ENCODE measurements at regions not wholly inside any gene's neighbourhood (a gene's known extent, or its start where the extent isn't known, plus 50 kb on each side); places are given as distances from the start of the nearest gene placed in this dataset.

DNA sequence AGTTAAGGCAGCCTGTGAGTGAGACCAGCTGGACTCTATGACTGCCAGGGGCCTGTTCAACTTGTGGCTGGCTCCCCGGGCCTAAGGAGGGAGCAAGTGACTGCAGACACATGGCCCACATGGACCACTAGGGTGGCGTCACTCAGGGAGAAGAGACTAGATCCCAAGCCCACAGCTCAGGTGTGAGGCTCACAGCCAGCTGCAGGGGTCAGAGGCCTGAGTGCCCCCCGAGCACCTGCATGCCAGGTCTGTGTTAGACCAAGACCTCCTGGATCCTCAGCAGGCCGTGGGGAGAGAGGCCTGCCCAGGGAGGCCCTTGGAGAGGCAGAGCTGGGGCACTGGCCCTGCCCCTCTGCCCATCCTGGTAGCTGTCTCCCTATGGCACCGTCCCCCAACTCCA is 142.4 kb upstream of the RUNX3 start:
- H3K27ac ChIP-seq: no peak overlapping the region
- H3K4me1 ChIP-seq: no peaks in the 10 kb centered on the region
- H3K36me3 ChIP-seq: no peaks in the 10 kb centered on the region
- TF ChIP-seq POLR2AphosphoS5 (IDR thresholded peaks at IDR 0.05; ENCODE audit: insufficient read depth in 1 of 2, low read depth in 1 of 2): no peak
- no peak for TF ChIP-seq POLR2A (IDR thresholded peaks at IDR 0.05)
- no peak for TF ChIP-seq CTCF (IDR thresholded peaks at IDR 0.05)
- no peak for DNase-seq (ENCODE audit: extremely low spot score in 2 of 2)
- intact Hi-C loops (cut with DNase I): no loop called here
- no peaks in the 10 kb centered on the region for H3K9me3 ChIP-seq
- no peak overlapping the region for H3K4me3 ChIP-seq
- no peaks in the 10 kb centered on the region for H3K27me3 ChIP-seq

- Histone ChIP-seq H3K9me3 (no peaks in the 10 kb centered on the region), H3K4me3 (no peak overlapping the region), H3K27ac (no peak overlapping the region), H3K36me3 (no peaks in the 10 kb centered on the region), H3K27me3 (no peaks in the 10 kb centered on the region), H3K4me1 (no peaks in the 10 kb centered on the region)
- no peak for DNase-seq (ENCODE audit: extremely low spot score in 2 of 2)
- TF ChIP-seq POLR2AphosphoS5 (IDR thresholded peaks at IDR 0.05; ENCODE audit: insufficient read depth in 1 of 2, low read depth in 1 of 2): no peak
- no peak for TF ChIP-seq POLR2A (IDR thresholded peaks at IDR 0.05)
- no peak for TF ChIP-seq CTCF (IDR thresholded peaks at IDR 0.05)
- intact Hi-C loops (cut with DNase I): no loop called here
Measured at GRCh38 chr1:25068829-25069228, 138.8 kb upstream of the RUNX3 start.

- intact Hi-C loops (cut with DNase I): no loop called here
Measured at GRCh38 chr1:25068316-25068715, 138.2 kb upstream of the RUNX3 start.

DNA sequence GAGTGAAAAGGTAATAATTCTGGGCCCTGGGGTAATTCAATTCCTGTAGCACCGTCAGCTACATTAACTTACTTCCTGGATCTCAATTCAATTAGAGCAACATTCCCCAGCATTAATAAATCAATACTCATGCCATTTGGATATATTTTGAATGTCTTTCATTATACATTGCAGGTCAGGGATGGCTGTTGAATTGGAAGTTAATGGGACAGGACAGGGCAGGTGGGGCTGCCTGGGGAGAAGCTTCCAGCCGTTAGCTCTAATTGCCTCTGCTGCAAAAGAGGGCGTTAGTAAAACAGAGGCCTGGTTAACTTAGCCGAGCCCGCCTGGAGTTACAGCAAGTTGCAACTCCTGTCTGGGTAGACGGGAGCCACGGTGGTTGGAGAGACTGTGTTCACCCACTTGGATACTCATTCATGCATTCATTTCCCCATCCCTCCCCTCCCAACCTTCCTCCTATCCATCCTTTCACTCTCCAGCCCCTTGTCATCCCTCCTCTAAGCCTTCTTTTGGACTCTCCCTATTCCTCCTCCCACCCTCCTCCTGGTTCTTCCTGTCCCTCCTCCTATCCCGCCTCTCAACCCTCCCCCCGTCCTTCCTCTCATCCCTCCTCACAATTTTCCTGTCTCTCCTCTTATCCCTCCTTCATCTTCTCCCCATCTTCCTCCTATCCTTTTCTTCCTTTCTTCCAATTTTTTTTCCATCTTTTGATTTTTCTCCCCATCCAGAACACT is 137.6 kb upstream of the RUNX3 start:
- no peaks in the 10 kb centered on the region for H3K4me1 ChIP-seq
- H3K9me3 ChIP-seq: no peaks in the 10 kb centered on the region
- no peak overlapping the region for H3K4me3 ChIP-seq
- no peak for TF ChIP-seq CTCF (IDR thresholded peaks at IDR 0.05)
- TF ChIP-seq POLR2AphosphoS5 (IDR thresholded peaks at IDR 0.05; ENCODE audit: insufficient read depth in 1 of 2, low read depth in 1 of 2): no peak
- TF ChIP-seq POLR2A (IDR thresholded peaks at IDR 0.05): no peak
- H3K36me3 ChIP-seq: no peaks in the 10 kb centered on the region
- H3K27ac ChIP-seq: no peak overlapping the region
- no peak for DNase-seq (ENCODE audit: extremely low spot score in 2 of 2)
- no peaks in the 10 kb centered on the region for H3K27me3 ChIP-seq
- intact Hi-C loops (cut with DNase I): no loop called here

More at GRCh38 chr1:25068316-25068715, 138.2 kb upstream of the RUNX3 start:
- no peak overlapping the region for H3K4me3 ChIP-seq
- TF ChIP-seq POLR2AphosphoS5 (IDR thresholded peaks at IDR 0.05; ENCODE audit: insufficient read depth in 1 of 2, low read depth in 1 of 2): no peak
- no peak for TF ChIP-seq CTCF (IDR thresholded peaks at IDR 0.05)
- TF ChIP-seq POLR2A (IDR thresholded peaks at IDR 0.05): no peak
- no peak for DNase-seq (ENCODE audit: extremely low spot score in 2 of 2)
- no peak overlapping the region for H3K27ac ChIP-seq
- no peaks in the 10 kb centered on the region for H3K36me3 ChIP-seq
- no peaks in the 10 kb centered on the region for H3K27me3 ChIP-seq
- no peaks in the 10 kb centered on the region for H3K9me3 ChIP-seq
- H3K4me1 ChIP-seq: no peaks in the 10 kb centered on the region

GRCh38 chr1:25066731-25067517 is 136.8 kb upstream of the RUNX3 start:
- Histone ChIP-seq H3K27ac (no peak overlapping the region), H3K9me3 (no peaks in the 10 kb centered on the region), H3K36me3 (no peaks in the 10 kb centered on the region), H3K4me3 (no peak overlapping the region), H3K4me1 (no peaks in the 10 kb centered on the region), H3K27me3 (no peaks in the 10 kb centered on the region)
- DNase-seq (ENCODE audit: extremely low spot score in 2 of 2): no peak
- TF ChIP-seq CTCF (IDR thresholded peaks at IDR 0.05): no peak
- no peak for TF ChIP-seq POLR2AphosphoS5 (IDR thresholded peaks at IDR 0.05; ENCODE audit: insufficient read depth in 1 of 2, low read depth in 1 of 2)
- TF ChIP-seq POLR2A (IDR thresholded peaks at IDR 0.05): no peak
- intact Hi-C loops (cut with DNase I): no loop called here
